Keratinocyte (primary cell): ENCODE measurements at regions not wholly inside any gene's neighbourhood (a gene's known extent, or its start where the extent isn't known, plus 50 kb on each side); places are given as distances from the start of the nearest gene placed in this dataset.
A peak's percentile ranks its signal among the peaks of the same experiment; 100 is the strongest.

Experiments used
- CTCF ChIP-seq, 3 experiments: IDR thresholded peaks in 1 of 3; conservative IDR thresholded peaks in 1 of 3; optimal IDR thresholded peaks in 1 of 3; 2 replicates in 2 of 3; 3 replicates in 1 of 3; pipeline versions ENCODE3 to v1.5.1; 2011; ENCODE audit warnings: low read length in 3 of 3, mild to moderate bottlenecking in 3 of 3, moderate library complexity in 2 of 3, control low read depth in 1 of 3, inconsistent platforms in 1 of 3; ENCODE audit not compliant: insufficient read depth in 2 of 3; ENCODE audit errors: extremely low read depth in 1 of 3
- EZH2 ChIP-seq: IDR thresholded peaks from one replicate; pipeline ENCODE4 v1.6.1; 2012; ENCODE audit warnings: inconsistent platforms, mild to moderate bottlenecking, low read length, moderate library complexity

GRCh38 chr15:98442379-98442833 is 205.9 kb upstream of the IGF1R start:
- TF ChIP-seq CTCF (optimal IDR thresholded peaks at IDR 0.05 in 1 of 3, IDR thresholded peaks at IDR 0.05 in 1 of 3, conservative IDR thresholded peaks at IDR 0.05 in 1 of 3; ENCODE audit: extremely low read depth in 1 of 3, insufficient read depth in 2 of 3, low read length in 3 of 3) (peak; percentile 76 to 97 (median 94)), EZH2 (no peak)
